A549 (cell line): ENCODE measurements at regions not wholly inside any gene's neighbourhood (a gene's known extent, or its start where the extent isn't known, plus 50 kb on each side); places are given as distances from the start of the nearest gene placed in this dataset.
"Not testable (repeated sequence)": the region's sequence is repeated elsewhere in the genome, so short reads cannot be mapped to it uniquely, and the experiment has no call there.

Source experiments
- CBX8 ChIP-seq: fragments of 200-600 bp; sonication (generic); IDR thresholded peaks from 2 replicates; pipeline ENCODE4 v1.6.1; 2016
- EP300 ChIP-seq, 2 experiments: fragments of >200 bp; sonication (Bioruptor Twin); formaldehyde crosslinking; IDR thresholded peaks; 2 replicates in 1 of 2; 3 replicates in 1 of 2; pipeline ENCODE4 v1.6.1; 2016 to 2017
- ESRRA ChIP-seq: fragments of 150-350 bp; IDR thresholded peaks from 2 replicates; pipeline ENCODE4 v1.6.1; 2014; ENCODE audit warnings: mild to moderate bottlenecking, low read length, borderline replicate concordance
- FOSL2 ChIP-seq, 2 experiments: fragments of 450-650 bp in 1 of 2; fragments of >200 bp in 1 of 2; sonication (Bioruptor Twin) in 1 of 2; formaldehyde crosslinking; IDR thresholded peaks; 2 replicates each; pipeline versions ENCODE4 v1.5.0 to v1.6.1; 2016 to 2020; ENCODE audit warnings: mild to moderate bottlenecking in 1 of 2, moderate library complexity in 1 of 2
- FOXS1 ChIP-seq: fragments of 250-450 bp; sonication (Bioruptor Pico); IDR thresholded peaks from 2 replicates; pipeline ENCODE4 v1.5.0; 2020; ENCODE audit warnings: mild to moderate bottlenecking, moderate library complexity
- POLR2A ChIP-seq: IDR thresholded peaks from 2 replicates; pipeline ENCODE4 v1.6.1; 2012; ENCODE audit warnings: mild to moderate bottlenecking, low read length
- SREBF2 ChIP-seq: fragments of 450-650 bp; IDR thresholded peaks from 2 replicates; pipeline ENCODE4 v1.6.1; 2014; ENCODE audit warnings: mild to moderate bottlenecking, moderate library complexity
- TF ChIP-seq, protein P1 (sequence below): fragments of 200-600 bp; sonication (generic); IDR thresholded peaks from 2 replicates; pipeline ENCODE4 v1.6.1; 2016; ENCODE audit warnings: antibody characterized with exemption, mild to moderate bottlenecking, moderate library complexity
- TF ChIP-seq, protein P2 (sequence below): fragments of >200 bp; sonication (Bioruptor Twin); formaldehyde crosslinking; IDR thresholded peaks from 3 replicates; pipeline ENCODE4 v1.5.1; 2016
- TF ChIP-seq, protein P3 (sequence below): fragments of 150-350 bp; IDR thresholded peaks from 2 replicates; pipeline ENCODE4 v1.6.1; 2014; ENCODE audit warnings: low read depth, mild to moderate bottlenecking, low read length
- TF ChIP-seq, protein P4 (sequence below): fragments of 250-450 bp; sonication (Bioruptor Pico); IDR thresholded peaks from 2 replicates; pipeline ENCODE4 v1.5.0; 2020; ENCODE audit warnings: low read depth, mild to moderate bottlenecking, moderate library complexity

DNA sequence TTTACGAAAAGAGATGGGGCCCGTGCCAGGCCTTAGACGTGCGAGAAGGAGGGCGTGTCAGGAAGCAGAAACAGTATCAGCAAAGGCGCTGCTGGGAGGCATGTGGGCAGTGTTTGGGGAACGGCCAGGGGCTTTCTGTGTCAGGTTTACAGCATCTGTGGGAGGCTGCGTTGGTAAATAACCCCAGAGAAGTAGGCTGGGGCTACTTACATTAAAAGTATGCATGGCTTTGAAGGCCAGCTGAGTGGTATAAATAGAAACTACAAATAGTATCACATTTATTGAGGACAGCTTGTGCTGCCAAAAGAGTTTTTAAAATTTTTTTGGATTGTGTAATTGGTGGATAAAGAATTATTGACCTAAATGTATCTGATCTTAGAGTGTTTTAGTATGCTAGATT is 54.8 kb upstream of the PROP1 start:
- TF ChIP-seq, protein P1, sequence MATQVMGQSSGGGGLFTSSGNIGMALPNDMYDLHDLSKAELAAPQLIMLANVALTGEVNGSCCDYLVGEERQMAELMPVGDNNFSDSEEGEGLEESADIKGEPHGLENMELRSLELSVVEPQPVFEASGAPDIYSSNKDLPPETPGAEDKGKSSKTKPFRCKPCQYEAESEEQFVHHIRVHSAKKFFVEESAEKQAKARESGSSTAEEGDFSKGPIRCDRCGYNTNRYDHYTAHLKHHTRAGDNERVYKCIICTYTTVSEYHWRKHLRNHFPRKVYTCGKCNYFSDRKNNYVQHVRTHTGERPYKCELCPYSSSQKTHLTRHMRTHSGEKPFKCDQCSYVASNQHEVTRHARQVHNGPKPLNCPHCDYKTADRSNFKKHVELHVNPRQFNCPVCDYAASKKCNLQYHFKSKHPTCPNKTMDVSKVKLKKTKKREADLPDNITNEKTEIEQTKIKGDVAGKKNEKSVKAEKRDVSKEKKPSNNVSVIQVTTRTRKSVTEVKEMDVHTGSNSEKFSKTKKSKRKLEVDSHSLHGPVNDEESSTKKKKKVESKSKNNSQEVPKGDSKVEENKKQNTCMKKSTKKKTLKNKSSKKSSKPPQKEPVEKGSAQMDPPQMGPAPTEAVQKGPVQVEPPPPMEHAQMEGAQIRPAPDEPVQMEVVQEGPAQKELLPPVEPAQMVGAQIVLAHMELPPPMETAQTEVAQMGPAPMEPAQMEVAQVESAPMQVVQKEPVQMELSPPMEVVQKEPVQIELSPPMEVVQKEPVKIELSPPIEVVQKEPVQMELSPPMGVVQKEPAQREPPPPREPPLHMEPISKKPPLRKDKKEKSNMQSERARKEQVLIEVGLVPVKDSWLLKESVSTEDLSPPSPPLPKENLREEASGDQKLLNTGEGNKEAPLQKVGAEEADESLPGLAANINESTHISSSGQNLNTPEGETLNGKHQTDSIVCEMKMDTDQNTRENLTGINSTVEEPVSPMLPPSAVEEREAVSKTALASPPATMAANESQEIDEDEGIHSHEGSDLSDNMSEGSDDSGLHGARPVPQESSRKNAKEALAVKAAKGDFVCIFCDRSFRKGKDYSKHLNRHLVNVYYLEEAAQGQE: not testable (repeated sequence)
- not testable (repeated sequence) for TF ChIP-seq CBX8; POLR2A; FOSL2 (IDR thresholded peaks at IDR 0.05); FOSL2 (CRISPR knock-in tag; IDR thresholded peaks at IDR 0.05); EP300 (IDR thresholded peaks at IDR 0.05); FOXS1 (CRISPR knock-in tag); ESRRA; SREBF2
- TF ChIP-seq, protein P2, sequence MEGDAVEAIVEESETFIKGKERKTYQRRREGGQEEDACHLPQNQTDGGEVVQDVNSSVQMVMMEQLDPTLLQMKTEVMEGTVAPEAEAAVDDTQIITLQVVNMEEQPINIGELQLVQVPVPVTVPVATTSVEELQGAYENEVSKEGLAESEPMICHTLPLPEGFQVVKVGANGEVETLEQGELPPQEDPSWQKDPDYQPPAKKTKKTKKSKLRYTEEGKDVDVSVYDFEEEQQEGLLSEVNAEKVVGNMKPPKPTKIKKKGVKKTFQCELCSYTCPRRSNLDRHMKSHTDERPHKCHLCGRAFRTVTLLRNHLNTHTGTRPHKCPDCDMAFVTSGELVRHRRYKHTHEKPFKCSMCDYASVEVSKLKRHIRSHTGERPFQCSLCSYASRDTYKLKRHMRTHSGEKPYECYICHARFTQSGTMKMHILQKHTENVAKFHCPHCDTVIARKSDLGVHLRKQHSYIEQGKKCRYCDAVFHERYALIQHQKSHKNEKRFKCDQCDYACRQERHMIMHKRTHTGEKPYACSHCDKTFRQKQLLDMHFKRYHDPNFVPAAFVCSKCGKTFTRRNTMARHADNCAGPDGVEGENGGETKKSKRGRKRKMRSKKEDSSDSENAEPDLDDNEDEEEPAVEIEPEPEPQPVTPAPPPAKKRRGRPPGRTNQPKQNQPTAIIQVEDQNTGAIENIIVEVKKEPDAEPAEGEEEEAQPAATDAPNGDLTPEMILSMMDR: not testable (repeated sequence)
- TF ChIP-seq, protein P3, sequence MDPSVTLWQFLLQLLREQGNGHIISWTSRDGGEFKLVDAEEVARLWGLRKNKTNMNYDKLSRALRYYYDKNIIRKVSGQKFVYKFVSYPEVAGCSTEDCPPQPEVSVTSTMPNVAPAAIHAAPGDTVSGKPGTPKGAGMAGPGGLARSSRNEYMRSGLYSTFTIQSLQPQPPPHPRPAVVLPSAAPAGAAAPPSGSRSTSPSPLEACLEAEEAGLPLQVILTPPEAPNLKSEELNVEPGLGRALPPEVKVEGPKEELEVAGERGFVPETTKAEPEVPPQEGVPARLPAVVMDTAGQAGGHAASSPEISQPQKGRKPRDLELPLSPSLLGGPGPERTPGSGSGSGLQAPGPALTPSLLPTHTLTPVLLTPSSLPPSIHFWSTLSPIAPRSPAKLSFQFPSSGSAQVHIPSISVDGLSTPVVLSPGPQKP: not testable (repeated sequence)
- TF ChIP-seq, protein P4, sequence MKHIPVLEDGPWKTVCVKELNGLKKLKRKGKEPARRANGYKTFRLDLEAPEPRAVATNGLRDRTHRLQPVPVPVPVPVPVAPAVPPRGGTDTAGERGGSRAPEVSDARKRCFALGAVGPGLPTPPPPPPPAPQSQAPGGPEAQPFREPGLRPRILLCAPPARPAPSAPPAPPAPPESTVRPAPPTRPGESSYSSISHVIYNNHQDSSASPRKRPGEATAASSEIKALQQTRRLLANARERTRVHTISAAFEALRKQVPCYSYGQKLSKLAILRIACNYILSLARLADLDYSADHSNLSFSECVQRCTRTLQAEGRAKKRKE (CRISPR knock-in tag): not testable (repeated sequence)
